Tibial nerve (tissue), 3 donors: ENCODE measurements at regions not wholly inside any gene's neighbourhood (a gene's known extent, or its start where the extent isn't known, plus 50 kb on each side); places are given as distances from the start of the nearest gene placed in this dataset.

Source experiments
- EP300 ChIP-seq, 2 donors: sonication (generic); formaldehyde crosslinking; IDR thresholded peaks; one replicate each; pipeline ENCODE4 v1.6.1; 2017; ENCODE audit warnings: antibody characterized with exemption in 2 of 2, mild to moderate bottlenecking in 1 of 2
- POLR2A ChIP-seq, 2 donors: fragments of 450-650 bp; IDR thresholded peaks; one replicate each; pipeline ENCODE4 v1.6.1; 2017; ENCODE audit warnings: antibody characterized with exemption in 2 of 2, mild to moderate bottlenecking in 2 of 2, moderate library complexity in 2 of 2

GRCh38 chr5:74143151-74143550, 497.4 kb downstream of the ENC1 start:
- no peak for TF ChIP-seq EP300 (IDR thresholded peaks at IDR 0.05)
- TF ChIP-seq POLR2A (IDR thresholded peaks at IDR 0.05): no peak
